Neural crest cell (in vitro differentiated cells): ENCODE measurements at regions not wholly inside any gene's neighbourhood (a gene's known extent, or its start where the extent isn't known, plus 50 kb on each side); places are given as distances from the start of the nearest gene placed in this dataset.

ENCODE experiments used
- DNase-seq: peaks from one replicate; pipeline ENCODE4 v3.0.0; 2021; ENCODE audit warnings: low read depth, mixed read lengths, low spot score
- H3K27ac Mint-ChIP-seq: one replicate; pipeline ENCODE4 v1.8.0; 2021; ENCODE audit warnings: mild to moderate bottlenecking, mixed read lengths; ENCODE audit not compliant: unreplicated experiment
- H3K27me3 Mint-ChIP-seq: 2 replicates; pipeline ENCODE4 v1.8.0; 2021; ENCODE audit warnings: low read depth, mild to moderate bottlenecking, mixed read lengths
- H3K36me3 Mint-ChIP-seq: 2 replicates; pipeline ENCODE4 v1.8.0; 2021; ENCODE audit warnings: low read depth, mild to moderate bottlenecking, mixed read lengths
- H3K4me1 Mint-ChIP-seq: 2 replicates; pipeline ENCODE4 v1.8.0; 2021; ENCODE audit warnings: mixed read lengths
- H3K4me3 Mint-ChIP-seq: one replicate; pipeline ENCODE4 v1.8.0; 2021; ENCODE audit warnings: mild to moderate bottlenecking, mixed read lengths
- H3K9me3 Mint-ChIP-seq: 2 replicates; pipeline ENCODE4 v1.8.0; 2021; ENCODE audit warnings: mixed read lengths
- CTCF ChIP-seq: fragments of 200-600 bp; sonication (generic); conservative IDR thresholded peaks from 2 replicates; pipeline ENCODE4 v1.5.0; 2021; ENCODE audit warnings: antibody characterized with exemption, mild to moderate bottlenecking

GRCh38 chr7:26500749-26501352 is 209.2 kb downstream of the SNX10 start:
- Mint-ChIP-seq H3K9me3 (no peaks in the 10 kb centered on the region), H3K27me3 (peaks cover 2% of the 10 kb centered on the region), H3K36me3 (no peaks in the 10 kb centered on the region), H3K27ac (no peak overlapping the region), H3K4me3 (no peak overlapping the region), H3K4me1 (no peaks in the 10 kb centered on the region)
- TF ChIP-seq CTCF: peak; percentile 70
- no peak for DNase-seq

- no peak overlapping the region for H3K27ac Mint-ChIP-seq
- H3K4me1 Mint-ChIP-seq: peaks cover 26% of the 10 kb centered on the region
- no peaks in the 10 kb centered on the region for H3K9me3 Mint-ChIP-seq
- peaks cover 2% of the 10 kb centered on the region for H3K27me3 Mint-ChIP-seq
- H3K36me3 Mint-ChIP-seq: no peaks in the 10 kb centered on the region
- DNase-seq: no peak
- no peak for TF ChIP-seq CTCF
- no peak overlapping the region for H3K4me3 Mint-ChIP-seq
These were observed 212.9 kb downstream of the SNX10 start for GRCh38 chr7:26504411-26505120.

GRCh38 chr7:26506196-26506595 is 214.5 kb downstream of the SNX10 start:
- Mint-ChIP-seq H3K27me3 (peaks cover 2% of the 10 kb centered on the region), H3K4me1 (peaks cover 26% of the 10 kb centered on the region), H3K27ac (peak overlapping the region; percentile 41), H3K4me3 (no peak overlapping the region), H3K36me3 (no peaks in the 10 kb centered on the region), H3K9me3 (no peaks in the 10 kb centered on the region)
- TF ChIP-seq CTCF: no peak
- no peak for DNase-seq

GRCh38 chr7:26507108-26507987 is 215.7 kb downstream of the SNX10 start:
- no peaks in the 10 kb centered on the region for H3K9me3 Mint-ChIP-seq
- no peak overlapping the region for H3K27ac Mint-ChIP-seq

More at GRCh38 chr7:26507108-26507987, 215.7 kb downstream of the SNX10 start:
- no peak for TF ChIP-seq CTCF
- no peaks in the 10 kb centered on the region for H3K36me3 Mint-ChIP-seq
- peaks cover 26% of the 10 kb centered on the region for H3K4me1 Mint-ChIP-seq
- no peak for DNase-seq
- H3K4me3 Mint-ChIP-seq: no peak overlapping the region
- peaks cover 2% of the 10 kb centered on the region for H3K27me3 Mint-ChIP-seq
